ENCODE measurements at regions not wholly inside any gene's neighbourhood (a gene's known extent, or its start where the extent isn't known, plus 50 kb on each side); places are given as distances from the start of the nearest gene placed in this dataset.

DNA sequence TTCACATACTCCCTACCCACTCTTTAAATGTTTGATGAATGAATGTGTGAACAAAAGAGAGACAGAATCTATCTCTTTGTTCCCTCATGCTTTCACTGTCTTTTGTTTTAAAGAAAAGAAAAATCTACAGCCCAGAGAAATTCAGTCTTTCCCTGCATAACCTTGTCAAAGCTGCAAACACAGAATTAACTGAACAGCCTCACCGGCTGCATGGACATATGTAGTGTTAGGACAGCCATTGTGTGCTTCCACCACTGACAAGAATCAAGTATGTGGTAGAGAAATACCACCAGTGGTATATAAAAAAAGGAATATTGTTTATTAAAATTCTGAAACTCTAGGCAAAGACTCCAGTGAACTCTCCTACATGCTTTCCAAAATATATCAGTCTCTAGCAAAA lies 348.4 kb upstream of the NBEA start:
- TF ChIP-seq, protein P1, sequence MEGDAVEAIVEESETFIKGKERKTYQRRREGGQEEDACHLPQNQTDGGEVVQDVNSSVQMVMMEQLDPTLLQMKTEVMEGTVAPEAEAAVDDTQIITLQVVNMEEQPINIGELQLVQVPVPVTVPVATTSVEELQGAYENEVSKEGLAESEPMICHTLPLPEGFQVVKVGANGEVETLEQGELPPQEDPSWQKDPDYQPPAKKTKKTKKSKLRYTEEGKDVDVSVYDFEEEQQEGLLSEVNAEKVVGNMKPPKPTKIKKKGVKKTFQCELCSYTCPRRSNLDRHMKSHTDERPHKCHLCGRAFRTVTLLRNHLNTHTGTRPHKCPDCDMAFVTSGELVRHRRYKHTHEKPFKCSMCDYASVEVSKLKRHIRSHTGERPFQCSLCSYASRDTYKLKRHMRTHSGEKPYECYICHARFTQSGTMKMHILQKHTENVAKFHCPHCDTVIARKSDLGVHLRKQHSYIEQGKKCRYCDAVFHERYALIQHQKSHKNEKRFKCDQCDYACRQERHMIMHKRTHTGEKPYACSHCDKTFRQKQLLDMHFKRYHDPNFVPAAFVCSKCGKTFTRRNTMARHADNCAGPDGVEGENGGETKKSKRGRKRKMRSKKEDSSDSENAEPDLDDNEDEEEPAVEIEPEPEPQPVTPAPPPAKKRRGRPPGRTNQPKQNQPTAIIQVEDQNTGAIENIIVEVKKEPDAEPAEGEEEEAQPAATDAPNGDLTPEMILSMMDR (IDR thresholded peaks at IDR 0.05; ENCODE audit: low read depth, low read length): no peak
- H3K4me3 ChIP-seq (ENCODE audit: low read depth, low read length): no peak overlapping the region

DNA sequence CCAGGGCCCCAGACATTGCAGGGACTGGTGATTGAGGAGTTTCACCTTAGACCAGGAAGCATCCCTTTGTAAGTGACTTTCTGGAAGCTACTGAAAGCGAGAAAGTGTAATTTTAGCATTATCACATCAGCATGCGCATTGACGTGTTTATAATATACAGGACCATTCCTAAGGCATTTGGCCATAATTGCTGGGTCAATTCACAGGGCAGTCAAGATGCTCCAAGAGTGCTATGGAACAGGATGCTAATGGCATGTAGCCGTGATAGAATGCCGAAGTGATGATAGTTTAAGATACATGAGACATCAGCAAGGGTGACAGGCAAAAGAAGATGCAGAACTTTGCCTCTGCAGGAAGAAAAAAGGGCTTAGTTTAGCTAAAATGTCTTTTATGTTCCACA lies 347.6 kb upstream of the NBEA start:
- no peak overlapping the region for H3K4me3 ChIP-seq (ENCODE audit: low read depth, low read length)
- TF ChIP-seq, protein P1 (IDR thresholded peaks at IDR 0.05; ENCODE audit: low read depth, low read length): no peak

- H3K4me3 ChIP-seq (ENCODE audit: low read depth, low read length): no peak overlapping the region
- TF ChIP-seq, protein P1 (IDR thresholded peaks at IDR 0.05; ENCODE audit: low read depth, low read length): no peak
These were observed 333.7 kb upstream of the NBEA start for GRCh38 chr13:34608331-34608730.

DNA sequence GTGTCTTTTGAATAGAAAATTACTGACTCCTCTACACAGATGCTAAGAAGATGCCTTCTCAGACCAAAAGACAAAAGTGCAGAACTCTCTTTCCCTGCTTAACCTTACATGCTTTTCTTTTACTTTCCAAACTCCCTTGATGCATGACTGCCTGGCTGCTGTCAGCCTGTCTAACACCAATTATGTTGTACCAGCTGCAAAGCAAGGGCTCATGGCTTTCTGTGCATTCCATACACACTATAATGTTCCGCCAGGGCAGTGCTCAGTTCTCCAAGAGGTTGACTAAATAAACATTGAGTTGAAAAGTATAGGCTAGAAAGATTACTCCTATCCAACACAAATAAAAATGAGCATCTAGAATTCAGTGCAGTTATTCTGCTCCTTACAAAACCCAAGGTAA lies 330.4 kb upstream of the NBEA start:
- no peak overlapping the region for H3K4me3 ChIP-seq (ENCODE audit: low read depth, low read length)
- TF ChIP-seq, protein P1 (IDR thresholded peaks at IDR 0.05; ENCODE audit: low read depth, low read length): no peak

GRCh38 chr13:34617473-34618083 lies 324.5 kb upstream of the NBEA start:
- H3K4me3 ChIP-seq (ENCODE audit: low read depth, low read length): no peak overlapping the region
- TF ChIP-seq, protein P1 (IDR thresholded peaks at IDR 0.05; ENCODE audit: low read depth, low read length): no peak

DNA sequence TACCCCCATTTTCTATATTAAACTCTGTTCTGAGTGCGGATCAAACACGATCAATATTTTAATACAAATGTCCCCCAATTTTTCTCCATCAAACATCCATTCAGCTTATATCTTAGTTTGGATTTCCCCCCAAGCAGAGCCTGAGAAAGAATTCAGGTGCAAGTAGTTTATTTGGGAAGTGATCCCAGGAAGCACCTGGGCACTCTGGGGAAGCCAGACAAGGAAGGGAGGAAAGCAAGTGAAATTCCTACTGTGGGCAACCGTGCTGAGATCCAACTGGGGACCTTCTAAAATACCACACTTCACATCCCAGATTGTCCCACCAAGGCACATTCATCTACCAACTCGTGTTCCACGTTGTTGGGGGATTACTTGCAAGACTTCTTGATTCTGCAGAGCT lies 323.4 kb upstream of the NBEA start:
- H3K4me3 ChIP-seq (ENCODE audit: low read depth, low read length): no peak overlapping the region
- TF ChIP-seq, protein P1 (IDR thresholded peaks at IDR 0.05; ENCODE audit: low read depth, low read length): no peak

- TF ChIP-seq, protein P1 (IDR thresholded peaks at IDR 0.05; ENCODE audit: low read depth, low read length): no peak
These were observed 322.7 kb upstream of the NBEA start for GRCh38 chr13:34619326-34619725.

More at GRCh38 chr13:34619326-34619725, 322.7 kb upstream of the NBEA start:
- H3K4me3 ChIP-seq (ENCODE audit: low read depth, low read length): no peak overlapping the region

Measured in WI38 (cell line).